CD4-positive, alpha-beta T cell (primary cell): ENCODE measurements at regions not wholly inside any gene's neighbourhood (a gene's known extent, or its start where the extent isn't known, plus 50 kb on each side); places are given as distances from the start of the nearest gene placed in this dataset.
"Not testable (repeated sequence)": the region's sequence is repeated elsewhere in the genome, so short reads cannot be mapped to it uniquely, and the experiment has no call there.

Experiments used
- ATAC-seq: fragments of 200-7000 bp; cut with Tn5 transposase; one replicate; pipeline ENCODE4 v1.10.0; 2022; ENCODE audit warnings: mild to moderate bottlenecking; ENCODE audit not compliant: poor library complexity
- CTCF ChIA-PET: fragments of 350-600 bp; sonication (Branson Sonifier 250); formaldehyde crosslinking; loops from one replicate; lab custom pipeline; 2021; ENCODE audit warnings: antibody characterized with exemption, inconsistent platforms; lab: Charles Lee
- POLR2A ChIA-PET: fragments of 350-600 bp; sonication (Branson Sonifier 250); formaldehyde crosslinking; loops from one replicate; lab custom pipeline; 2021; ENCODE audit warnings: antibody characterized with exemption, inconsistent platforms; lab: Charles Lee
- DNase-seq, 14 experiments: peaks; one replicate each; pipeline ENCODE4 v3.0.0-alpha.2; 2013 to 2020; ENCODE audit warnings: mixed read lengths in 2 of 14
- H3K27ac ChIP-seq, 2 donors: one replicate each; pipeline versions ENCODE4 v1.5.1 to v1.7.0; 2013; ENCODE audit warnings: low read length in 2 of 2, low read depth in 1 of 2, mild to moderate bottlenecking in 1 of 2
- H3K27me3 ChIP-seq, 2 experiments: 1 replicate in 1 of 2; 2 replicates in 1 of 2; pipeline versions ENCODE4 v1.6.1 to v1.7.0; 2013; ENCODE audit warnings: low read length in 2 of 2, control low read depth in 1 of 2, mild to moderate bottlenecking in 1 of 2, moderate library complexity in 1 of 2; ENCODE audit not compliant: insufficient read depth in 2 of 2, control insufficient read depth in 1 of 2
- H3K36me3 ChIP-seq: one replicate; pipeline ENCODE4 v1.6.1; 2013; ENCODE audit warnings: low read length, control low read depth; ENCODE audit not compliant: insufficient read depth
- H3K4me1 ChIP-seq: one replicate; pipeline ENCODE4 v1.6.1; 2013; ENCODE audit warnings: low read length, control low read depth; ENCODE audit not compliant: insufficient read depth
- H3K4me3 ChIP-seq: one replicate; pipeline ENCODE4 v1.5.1; 2013; ENCODE audit warnings: mild to moderate bottlenecking, low read length, moderate library complexity
- H3K9me3 ChIP-seq, 2 experiments: 1 replicate in 1 of 2; 2 replicates in 1 of 2; pipeline versions ENCODE4 v1.6.1 to v1.7.0; 2013; ENCODE audit warnings: low read length in 2 of 2, mild to moderate bottlenecking in 2 of 2, control low read depth in 1 of 2, moderate library complexity in 1 of 2; ENCODE audit not compliant: control insufficient read depth in 1 of 2, insufficient read depth in 1 of 2
- H3K27ac Mint-ChIP-seq: one replicate; pipeline ENCODE4 v1.8.0; 2020; ENCODE audit warnings: mixed read lengths
- H3K27me3 Mint-ChIP-seq: one replicate; pipeline ENCODE4 v1.8.0; 2021; ENCODE audit warnings: mixed read lengths
- H3K36me3 Mint-ChIP-seq: one replicate; pipeline ENCODE4 v1.8.0; 2021; ENCODE audit warnings: low read depth, mixed read lengths
- H3K4me1 Mint-ChIP-seq: one replicate; pipeline ENCODE4 v1.8.0; 2021; ENCODE audit warnings: low read depth, mixed read lengths
- H3K4me3 Mint-ChIP-seq: one replicate; pipeline ENCODE4 v1.8.0; 2020; ENCODE audit warnings: mild to moderate bottlenecking, mixed read lengths
- H3K9me3 Mint-ChIP-seq: one replicate; pipeline ENCODE4 v1.8.0; 2020; ENCODE audit warnings: mixed read lengths
- intact Hi-C, 2 experiments: fragments of 100-400 bp; cut with DNase I in 1 of 2; cut with micrococcal nuclease in 1 of 2; formaldehyde crosslinking; loops; one replicate each; pipeline versions ENCODE4 v1.15.1 to v1.9.0; 2023 to 2025; cut with DNase I, micrococcal nuclease
- TF ChIP-seq, protein P1 (sequence below): fragments of 200-600 bp; IDR thresholded peaks from one replicate; pipeline ENCODE4 v1.8.0; 2022; ENCODE audit warnings: antibody characterized with exemption, mild to moderate bottlenecking

DNA sequence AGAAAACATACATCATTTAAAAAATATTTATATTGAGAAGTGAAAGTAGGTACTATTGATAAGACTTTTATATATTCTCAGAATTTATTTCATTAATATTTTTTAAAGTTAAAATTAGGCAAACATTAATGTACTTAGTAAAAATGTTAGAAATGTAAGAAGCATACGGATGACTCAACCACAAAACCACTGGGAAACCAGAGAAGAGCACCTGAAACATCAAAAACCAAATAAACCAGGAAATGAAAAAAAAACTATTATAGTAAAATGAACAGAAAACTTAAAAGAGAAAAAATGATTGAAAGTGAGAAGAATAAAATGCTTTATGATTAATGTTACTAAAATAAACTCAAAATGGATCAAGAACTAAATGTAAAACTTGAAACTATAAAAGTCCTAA lies 233.2 kb upstream of the DAB2 start:
- H3K36me3 ChIP-seq = no peaks in the 10 kb centered on the region
- TF ChIP-seq, protein P1, sequence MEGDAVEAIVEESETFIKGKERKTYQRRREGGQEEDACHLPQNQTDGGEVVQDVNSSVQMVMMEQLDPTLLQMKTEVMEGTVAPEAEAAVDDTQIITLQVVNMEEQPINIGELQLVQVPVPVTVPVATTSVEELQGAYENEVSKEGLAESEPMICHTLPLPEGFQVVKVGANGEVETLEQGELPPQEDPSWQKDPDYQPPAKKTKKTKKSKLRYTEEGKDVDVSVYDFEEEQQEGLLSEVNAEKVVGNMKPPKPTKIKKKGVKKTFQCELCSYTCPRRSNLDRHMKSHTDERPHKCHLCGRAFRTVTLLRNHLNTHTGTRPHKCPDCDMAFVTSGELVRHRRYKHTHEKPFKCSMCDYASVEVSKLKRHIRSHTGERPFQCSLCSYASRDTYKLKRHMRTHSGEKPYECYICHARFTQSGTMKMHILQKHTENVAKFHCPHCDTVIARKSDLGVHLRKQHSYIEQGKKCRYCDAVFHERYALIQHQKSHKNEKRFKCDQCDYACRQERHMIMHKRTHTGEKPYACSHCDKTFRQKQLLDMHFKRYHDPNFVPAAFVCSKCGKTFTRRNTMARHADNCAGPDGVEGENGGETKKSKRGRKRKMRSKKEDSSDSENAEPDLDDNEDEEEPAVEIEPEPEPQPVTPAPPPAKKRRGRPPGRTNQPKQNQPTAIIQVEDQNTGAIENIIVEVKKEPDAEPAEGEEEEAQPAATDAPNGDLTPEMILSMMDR = no peak
- Mint-ChIP-seq H3K9me3 (no peaks in the 10 kb centered on the region), H3K36me3 (no peaks in the 10 kb centered on the region), H3K27me3 (peaks cover 5% of the 10 kb centered on the region), H3K27ac (no peak overlapping the region), H3K4me1 (peaks cover 8% of the 10 kb centered on the region), H3K4me3 (no peak overlapping the region)
- intact Hi-C loops = no loop called here
- ChIA-PET CTCF (no interaction called here), POLR2A (no interaction called here)
- H3K27ac ChIP-seq = no peak overlapping the region
- H3K4me3 ChIP-seq = no peak overlapping the region
- no peaks in the 10 kb centered on the region for H3K9me3 ChIP-seq
- no peak for DNase-seq
- no peak for ATAC-seq
- H3K4me1 ChIP-seq = no peaks in the 10 kb centered on the region
- peaks cover 0 to 11% of the 10 kb centered on the region in 2 experiments for H3K27me3 ChIP-seq

DNA sequence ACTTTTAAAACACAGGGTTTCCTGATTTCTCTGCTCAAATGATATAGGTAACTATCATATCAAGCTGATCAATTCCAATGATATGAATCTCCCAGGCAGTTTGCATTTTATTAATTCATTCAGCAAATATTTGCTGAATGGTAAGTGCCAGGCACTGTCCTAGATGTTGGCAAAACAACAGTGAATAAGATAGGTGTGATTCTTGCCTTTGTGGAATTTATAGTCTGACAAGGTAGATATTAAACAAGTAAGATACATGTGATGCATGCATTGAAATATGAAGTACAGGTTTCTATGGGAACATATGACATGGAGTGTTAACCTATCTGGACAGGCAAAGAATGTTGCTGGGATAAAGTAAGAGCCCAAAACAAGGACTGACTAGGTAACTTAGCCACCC lies 231.8 kb upstream of the DAB2 start:
- Mint-ChIP-seq H3K4me3 (no peak overlapping the region), H3K4me1 (peaks cover 8% of the 10 kb centered on the region), H3K9me3 (no peaks in the 10 kb centered on the region), H3K27me3 (peaks cover 13% of the 10 kb centered on the region), H3K27ac (no peak overlapping the region), H3K36me3 (no peaks in the 10 kb centered on the region)
- ATAC-seq (no peak), DNase-seq (no peak)
- CTCF ChIA-PET = no interaction called here
- H3K9me3 ChIP-seq = no peaks in the 10 kb centered on the region
- intact Hi-C loops = no loop called here
- H3K27ac ChIP-seq = no peak overlapping the region
- POLR2A ChIA-PET = no interaction called here
- no peaks in the 10 kb centered on the region for H3K36me3 ChIP-seq
- H3K4me1 ChIP-seq = no peaks in the 10 kb centered on the region
- peaks cover 0 to 9% of the 10 kb centered on the region in 2 experiments for H3K27me3 ChIP-seq
- no peak overlapping the region for H3K4me3 ChIP-seq
- TF ChIP-seq, protein P1 = no peak

DNA sequence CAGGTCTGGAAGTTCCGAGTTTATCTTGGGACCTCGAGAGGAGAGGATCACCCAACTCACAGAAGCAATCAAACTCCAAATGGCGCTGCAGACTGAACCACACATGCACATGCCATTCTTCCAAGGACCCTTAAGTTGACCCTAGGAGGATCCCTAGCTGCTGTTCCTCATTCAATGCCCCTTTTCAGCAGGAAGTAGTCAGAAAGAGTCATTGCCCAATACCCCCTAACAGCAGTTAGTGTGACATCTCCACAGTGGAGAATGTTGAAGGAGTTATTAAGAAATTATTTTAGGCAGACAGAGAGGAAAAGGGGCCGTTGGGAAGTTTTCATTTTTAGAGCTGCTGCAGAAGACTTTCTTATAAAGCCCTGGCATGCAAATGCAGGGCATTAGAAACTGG lies 229.9 kb upstream of the DAB2 start:
- intact Hi-C loops = no loop called here
- no peak overlapping the region for H3K27ac ChIP-seq
- H3K27me3 Mint-ChIP-seq = peaks cover 13% of the 10 kb centered on the region
- no peak overlapping the region for H3K4me3 ChIP-seq
- H3K36me3 Mint-ChIP-seq = no peaks in the 10 kb centered on the region
- DNase-seq = no peak
- ChIA-PET CTCF (interaction anchor here (0.6 kb wide), 1 partner anchor 443 kb away, joined by 3 read pairs; no protein-coding TSS in a partner anchor), POLR2A (no interaction called here)
- TF ChIP-seq, protein P1 = no peak
- no peaks in the 10 kb centered on the region for H3K9me3 ChIP-seq
- no peaks in the 10 kb centered on the region for H3K4me1 ChIP-seq
- no peaks in the 10 kb centered on the region for H3K9me3 Mint-ChIP-seq
- H3K27me3 ChIP-seq = peaks cover 0 to 9% of the 10 kb centered on the region in 2 experiments
- no peaks in the 10 kb centered on the region for H3K36me3 ChIP-seq
- H3K27ac Mint-ChIP-seq = no peak overlapping the region
- H3K4me3 Mint-ChIP-seq = no peak overlapping the region
- peaks cover 8% of the 10 kb centered on the region for H3K4me1 Mint-ChIP-seq
- no peak for ATAC-seq

DNA sequence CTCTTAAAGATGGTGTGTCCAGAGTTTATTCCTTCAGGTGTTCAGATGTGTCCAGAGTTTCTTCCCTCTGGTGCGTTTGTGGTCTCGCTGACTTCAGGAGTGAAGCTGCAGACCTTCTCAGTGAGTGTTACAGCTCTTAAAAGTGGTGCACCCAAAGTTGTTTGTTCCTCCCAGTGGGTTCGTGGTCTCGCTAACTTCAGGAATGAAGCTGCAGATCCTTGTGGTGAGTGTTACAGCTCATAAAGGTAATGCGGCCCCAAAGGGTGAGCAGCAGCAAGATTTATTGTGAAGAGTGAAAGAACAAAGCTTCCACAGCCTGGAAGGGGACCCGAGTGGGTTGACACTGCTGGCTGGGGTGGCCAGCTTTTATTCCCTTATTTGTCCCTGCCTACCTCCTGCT lies 227.7 kb upstream of the DAB2 start:
- CTCF ChIA-PET, H3K36me3 ChIP-seq, H3K4me1 Mint-ChIP-seq, DNase-seq, H3K9me3 Mint-ChIP-seq, H3K4me1 ChIP-seq, ATAC-seq, H3K9me3 ChIP-seq, H3K4me3 ChIP-seq, H3K27ac Mint-ChIP-seq, POLR2A ChIA-PET, H3K27ac ChIP-seq, H3K27me3 ChIP-seq, intact Hi-C loops, H3K4me3 Mint-ChIP-seq, H3K36me3 Mint-ChIP-seq: not testable (repeated sequence)
- H3K27me3 Mint-ChIP-seq = peaks cover 13% of the 10 kb centered on the region
